H7 (cell line): ENCODE measurements at regions not wholly inside any gene's neighbourhood (a gene's known extent, or its start where the extent isn't known, plus 50 kb on each side); places are given as distances from the start of the nearest gene placed in this dataset.
"Not testable (repeated sequence)": the region's sequence is repeated elsewhere in the genome, so short reads cannot be mapped to it uniquely, and the experiment has no call there.

Experiments used
- DNase-seq: peaks from one replicate; pipeline ENCODE4 v3.0.0; 2012
- H3K27me3 ChIP-seq: 2 replicates; pipeline ENCODE4 v1.6.0; 2011; ENCODE audit warnings: mild to moderate bottlenecking, low read length; ENCODE audit not compliant: control insufficient read depth, insufficient read depth
- H3K36me3 ChIP-seq: replicated peaks from 2 replicates; pipeline ENCODE4 v1.5.1; 2011; ENCODE audit warnings: low read length; ENCODE audit not compliant: control insufficient read depth, insufficient read depth
- H3K4me3 ChIP-seq: 2 replicates; pipeline ENCODE4 v1.5.1; 2011; ENCODE audit warnings: low read depth, mild to moderate bottlenecking, control low read depth, low read length, moderate library complexity; ENCODE audit not compliant: insufficient read depth

GRCh38 chr3:159271799-159272512 is 470.1 kb downstream of the MFSD1 start:
- no peak overlapping the region for H3K4me3 ChIP-seq
- no peaks in the 10 kb centered on the region for H3K27me3 ChIP-seq
- H3K36me3 ChIP-seq = no peaks in the 10 kb centered on the region
- no peak for DNase-seq

GRCh38 chr3:159273070-159273469 is 471.2 kb downstream of the MFSD1 start:
- no peak overlapping the region for H3K4me3 ChIP-seq
- DNase-seq = no peak
- H3K27me3 ChIP-seq = no peaks in the 10 kb centered on the region
- H3K36me3 ChIP-seq = no peaks in the 10 kb centered on the region

GRCh38 chr3:159273608-159274007 is 471.8 kb downstream of the MFSD1 start:
- Histone ChIP-seq H3K36me3 (no peaks in the 10 kb centered on the region), H3K27me3 (no peaks in the 10 kb centered on the region), H3K4me3 (no peak overlapping the region)
- DNase-seq = peak; percentile 11

- H3K27me3 ChIP-seq = no peaks in the 10 kb centered on the region
- DNase-seq = no peak
- H3K4me3 ChIP-seq = no peak overlapping the region
- no peaks in the 10 kb centered on the region for H3K36me3 ChIP-seq
Observed at GRCh38 chr3:159275741-159276140, 473.9 kb downstream of the MFSD1 start.

- H3K36me3 ChIP-seq = no peaks in the 10 kb centered on the region
- DNase-seq = no peak
- H3K4me3 ChIP-seq = no peak overlapping the region
- H3K27me3 ChIP-seq = no peaks in the 10 kb centered on the region
Observed at GRCh38 chr3:159277814-159278213, 476.0 kb downstream of the MFSD1 start.

GRCh38 chr3:159280386-159281191 is 478.7 kb downstream of the MFSD1 start:
- no peaks in the 10 kb centered on the region for H3K36me3 ChIP-seq
- no peak overlapping the region for H3K4me3 ChIP-seq
- DNase-seq = no peak
- no peaks in the 10 kb centered on the region for H3K27me3 ChIP-seq

- H3K4me3 ChIP-seq = no peak overlapping the region
- DNase-seq = no peak
- H3K36me3 ChIP-seq = no peaks in the 10 kb centered on the region
- H3K27me3 ChIP-seq = no peaks in the 10 kb centered on the region
Observed at GRCh38 chr3:159293493-159293892, 491.6 kb downstream of the MFSD1 start.

GRCh38 chr3:159301961-159302360 is 500.1 kb downstream of the MFSD1 start:
- Histone ChIP-seq H3K36me3 (no peaks in the 10 kb centered on the region), H3K27me3 (no peaks in the 10 kb centered on the region), H3K4me3 (no peak overlapping the region)
- DNase-seq = no peak

GRCh38 chr3:159305017-159305416 is 503.2 kb downstream of the MFSD1 start:
- Histone ChIP-seq H3K4me3 (no peak overlapping the region), H3K36me3 (no peaks in the 10 kb centered on the region), H3K27me3 (no peaks in the 10 kb centered on the region)
- DNase-seq = no peak

- H3K27me3 ChIP-seq, DNase-seq, H3K36me3 ChIP-seq, H3K4me3 ChIP-seq: not testable (repeated sequence)
Observed at GRCh38 chr3:159316706-159317105, 514.9 kb downstream of the MFSD1 start.

GRCh38 chr3:159319156-159319555 is 517.3 kb downstream of the MFSD1 start:
- Histone ChIP-seq H3K27me3 (no peaks in the 10 kb centered on the region), H3K4me3 (no peak overlapping the region), H3K36me3 (no peaks in the 10 kb centered on the region)
- DNase-seq = no peak

GRCh38 chr3:159322322-159322939 is 520.6 kb downstream of the MFSD1 start:
- Histone ChIP-seq H3K27me3 (no peaks in the 10 kb centered on the region), H3K36me3 (no peaks in the 10 kb centered on the region), H3K4me3 (no peak overlapping the region)
- DNase-seq = peak; percentile 65

GRCh38 chr3:159323848-159324247 is 522.0 kb downstream of the MFSD1 start:
- H3K4me3 ChIP-seq = no peak overlapping the region
- no peaks in the 10 kb centered on the region for H3K36me3 ChIP-seq
- no peaks in the 10 kb centered on the region for H3K27me3 ChIP-seq
- DNase-seq = no peak

GRCh38 chr3:159326998-159327397 is 525.1 kb downstream of the MFSD1 start:
- no peak overlapping the region for H3K4me3 ChIP-seq
- DNase-seq = no peak
- no peaks in the 10 kb centered on the region for H3K36me3 ChIP-seq

GRCh38 chr3:159332535-159333099 is 530.8 kb downstream of the MFSD1 start:
- no peak for DNase-seq
- Histone ChIP-seq H3K27me3 (no peaks in the 10 kb centered on the region), H3K36me3 (no peaks in the 10 kb centered on the region), H3K4me3 (no peak overlapping the region)

More at GRCh38 chr3:159326998-159327397, 525.1 kb downstream of the MFSD1 start:
- H3K27me3 ChIP-seq = no peaks in the 10 kb centered on the region
